DOHH2 (cell line): ENCODE measurements at regions not wholly inside any gene's neighbourhood (a gene's known extent, or its start where the extent isn't known, plus 50 kb on each side); places are given as distances from the start of the nearest gene placed in this dataset.

ENCODE experiments used
- H3F3A ChIP-seq: fragments of 200-600 bp; sonication (generic), shearing (Covaris generic); 2 replicates; pipeline ENCODE4 v1.6.0; 2016; ENCODE audit warnings: antibody characterized with exemption, mild to moderate bottlenecking; ENCODE audit not compliant: control insufficient read depth, insufficient read depth
- H3K27ac ChIP-seq: fragments of 200-600 bp; sonication (generic); 2 replicates; pipeline ENCODE4 v1.5.1; 2014; ENCODE audit warnings: low read depth, mild to moderate bottlenecking, low read length, moderate library complexity
- H3K27me3 ChIP-seq: fragments of 200-600 bp; sonication (generic); 2 replicates; pipeline ENCODE4 v1.6.1; 2014; ENCODE audit warnings: mild to moderate bottlenecking, low read length, mixed read lengths; ENCODE audit not compliant: control insufficient read depth
- H3K36me3 ChIP-seq: fragments of 200-600 bp; sonication (generic); 2 replicates; pipeline ENCODE4 v1.6.1; 2014; ENCODE audit warnings: mild to moderate bottlenecking, low read length, moderate library complexity, mixed read lengths; ENCODE audit not compliant: control insufficient read depth
- H3K4me1 ChIP-seq: fragments of 200-600 bp; sonication (generic); 2 replicates; pipeline ENCODE4 v1.6.1; 2014; ENCODE audit warnings: mild to moderate bottlenecking, low read length, mixed read lengths; ENCODE audit not compliant: control insufficient read depth
- H3K4me2 ChIP-seq: fragments of 200-600 bp; sonication (generic); 2 replicates; pipeline ENCODE4 v1.6.0; 2014; ENCODE audit warnings: mild to moderate bottlenecking, low read length, moderate library complexity
- H3K4me3 ChIP-seq: fragments of 200-600 bp; sonication (generic); 2 replicates; pipeline ENCODE4 v1.5.1; 2014; ENCODE audit warnings: mild to moderate bottlenecking, low read length, mixed read lengths
- H3K79me2 ChIP-seq: fragments of 200-600 bp; sonication (generic); 2 replicates; pipeline ENCODE4 v1.6.1; 2014; ENCODE audit warnings: mild to moderate bottlenecking, low read length, mixed read lengths; ENCODE audit not compliant: control insufficient read depth
- H3K9me2 ChIP-seq: fragments of 200-600 bp; sonication (generic); replicated peaks from 2 replicates; pipeline ENCODE4 v1.6.1; 2014; ENCODE audit warnings: mild to moderate bottlenecking, low read length, mixed read lengths; ENCODE audit not compliant: control insufficient read depth
- H3K9me3 ChIP-seq: fragments of 200-600 bp; sonication (generic); 2 replicates; pipeline ENCODE4 v1.6.1; 2014; ENCODE audit warnings: antibody characterized with exemption, low read length, mixed read lengths; ENCODE audit not compliant: control insufficient read depth, insufficient read depth
- H4K20me1 ChIP-seq: fragments of 200-600 bp; sonication (generic); 2 replicates; pipeline ENCODE4 v1.6.0; 2014; ENCODE audit warnings: low read depth, mild to moderate bottlenecking, antibody characterized with exemption, low read length, moderate library complexity; ENCODE audit not compliant: control insufficient read depth, insufficient read depth
- EZH2phosphoT487 ChIP-seq: fragments of 200-600 bp; sonication (generic); IDR thresholded peaks from 2 replicates; pipeline ENCODE4 v1.6.1; 2017; ENCODE audit warnings: borderline replicate concordance, mild to moderate bottlenecking, antibody characterized with exemption, low read length, moderate library complexity, mixed read lengths
- TF ChIP-seq, protein P1 (sequence below): fragments of 200-600 bp; sonication (generic); IDR thresholded peaks from one replicate; pipeline ENCODE4 v1.5.1; 2014; ENCODE audit warnings: antibody characterized with exemption, mild to moderate bottlenecking, low read depth, low read length; ENCODE audit not compliant: poor library complexity, severe bottlenecking

- H3F3A ChIP-seq, result no peaks in the 10 kb centered on the region
- H3K9me2 ChIP-seq, result no peaks in the 10 kb centered on the region
- H3K36me3 ChIP-seq, result no peaks in the 10 kb centered on the region
- H3K4me3 ChIP-seq, result no peak overlapping the region
- H3K27me3 ChIP-seq, result no peaks in the 10 kb centered on the region
- H3K4me2 ChIP-seq, result no peak overlapping the region
- no peaks in the 10 kb centered on the region for H3K79me2 ChIP-seq
- no peak overlapping the region for H3K27ac ChIP-seq
- no peaks in the 10 kb centered on the region for H3K9me3 ChIP-seq
- no peaks in the 10 kb centered on the region for H4K20me1 ChIP-seq
- H3K4me1 ChIP-seq, result no peaks in the 10 kb centered on the region
- TF ChIP-seq EZH2phosphoT487, result no peak
- TF ChIP-seq, protein P1, sequence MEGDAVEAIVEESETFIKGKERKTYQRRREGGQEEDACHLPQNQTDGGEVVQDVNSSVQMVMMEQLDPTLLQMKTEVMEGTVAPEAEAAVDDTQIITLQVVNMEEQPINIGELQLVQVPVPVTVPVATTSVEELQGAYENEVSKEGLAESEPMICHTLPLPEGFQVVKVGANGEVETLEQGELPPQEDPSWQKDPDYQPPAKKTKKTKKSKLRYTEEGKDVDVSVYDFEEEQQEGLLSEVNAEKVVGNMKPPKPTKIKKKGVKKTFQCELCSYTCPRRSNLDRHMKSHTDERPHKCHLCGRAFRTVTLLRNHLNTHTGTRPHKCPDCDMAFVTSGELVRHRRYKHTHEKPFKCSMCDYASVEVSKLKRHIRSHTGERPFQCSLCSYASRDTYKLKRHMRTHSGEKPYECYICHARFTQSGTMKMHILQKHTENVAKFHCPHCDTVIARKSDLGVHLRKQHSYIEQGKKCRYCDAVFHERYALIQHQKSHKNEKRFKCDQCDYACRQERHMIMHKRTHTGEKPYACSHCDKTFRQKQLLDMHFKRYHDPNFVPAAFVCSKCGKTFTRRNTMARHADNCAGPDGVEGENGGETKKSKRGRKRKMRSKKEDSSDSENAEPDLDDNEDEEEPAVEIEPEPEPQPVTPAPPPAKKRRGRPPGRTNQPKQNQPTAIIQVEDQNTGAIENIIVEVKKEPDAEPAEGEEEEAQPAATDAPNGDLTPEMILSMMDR, result no peak
These were observed 613.5 kb upstream of the SETBP1 start for GRCh38 chr18:44067186-44067585.

- Histone ChIP-seq H3K27ac (no peak overlapping the region), H3K79me2 (no peaks in the 10 kb centered on the region), H3K36me3 (no peaks in the 10 kb centered on the region), H3K9me2 (no peaks in the 10 kb centered on the region), H3F3A (no peaks in the 10 kb centered on the region), H3K27me3 (no peaks in the 10 kb centered on the region), H3K9me3 (no peaks in the 10 kb centered on the region), H3K4me1 (no peaks in the 10 kb centered on the region), H3K4me2 (no peak overlapping the region), H3K4me3 (no peak overlapping the region), H4K20me1 (no peaks in the 10 kb centered on the region)
- TF ChIP-seq EZH2phosphoT487, result no peak
- TF ChIP-seq, protein P1, result no peak
These were observed 605.6 kb upstream of the SETBP1 start for GRCh38 chr18:44075038-44075437.

GRCh38 chr18:44079606-44080005 lies 601.1 kb upstream of the SETBP1 start:
- H4K20me1 ChIP-seq, result no peaks in the 10 kb centered on the region
- no peaks in the 10 kb centered on the region for H3K27me3 ChIP-seq
- no peak for TF ChIP-seq EZH2phosphoT487
- TF ChIP-seq, protein P1, result no peak
- H3K36me3 ChIP-seq, result no peaks in the 10 kb centered on the region
- H3K9me2 ChIP-seq, result no peaks in the 10 kb centered on the region
- no peaks in the 10 kb centered on the region for H3K4me1 ChIP-seq
- H3K27ac ChIP-seq, result no peak overlapping the region
- H3K9me3 ChIP-seq, result no peaks in the 10 kb centered on the region
- H3K4me3 ChIP-seq, result no peak overlapping the region
- no peak overlapping the region for H3K4me2 ChIP-seq
- H3F3A ChIP-seq, result no peaks in the 10 kb centered on the region
- H3K79me2 ChIP-seq, result no peaks in the 10 kb centered on the region

DNA sequence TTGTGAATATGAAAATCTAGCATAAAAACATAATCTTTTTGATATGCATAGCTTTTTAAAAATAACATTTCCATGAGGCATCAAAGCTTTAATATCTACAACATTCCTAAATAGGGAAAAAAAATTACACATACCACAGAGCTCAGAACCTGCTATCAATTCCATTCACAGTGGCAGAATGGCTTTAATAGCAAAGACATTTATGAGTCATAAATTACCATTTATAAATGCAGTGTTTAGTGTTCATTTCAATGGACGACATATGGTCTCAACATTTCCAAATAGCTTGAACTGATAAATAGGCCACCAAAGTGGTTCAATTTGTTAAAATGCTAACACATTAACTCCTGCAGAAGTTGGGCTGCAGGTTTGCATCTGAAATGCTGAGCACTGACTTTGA lies 600.6 kb upstream of the SETBP1 start:
- Histone ChIP-seq H3K9me3 (no peaks in the 10 kb centered on the region), H3K4me1 (no peaks in the 10 kb centered on the region), H3K4me3 (no peak overlapping the region), H3K27ac (no peak overlapping the region), H3K36me3 (no peaks in the 10 kb centered on the region), H3K4me2 (no peak overlapping the region), H3K79me2 (no peaks in the 10 kb centered on the region), H3F3A (no peaks in the 10 kb centered on the region), H3K27me3 (no peaks in the 10 kb centered on the region), H4K20me1 (no peaks in the 10 kb centered on the region), H3K9me2 (no peaks in the 10 kb centered on the region)
- TF ChIP-seq, protein P1, result no peak
- no peak for TF ChIP-seq EZH2phosphoT487
